ENCODE measurements at regions not wholly inside any gene's neighbourhood (a gene's known extent, or its start where the extent isn't known, plus 50 kb on each side); places are given as distances from the start of the nearest gene placed in this dataset.

GRCh38 chr3:144295613-144296012 is 324.0 kb downstream of the DIPK2A start:
- DNase-seq (ENCODE audit: low spot score): no peak

GRCh38 chr3:144296808-144297207 is 325.2 kb downstream of the DIPK2A start:
- DNase-seq (ENCODE audit: low spot score): no peak

- no peak for DNase-seq (ENCODE audit: low spot score)
Measured at GRCh38 chr3:144301863-144302262, 330.2 kb downstream of the DIPK2A start.

GRCh38 chr3:144307951-144308350 is 336.3 kb downstream of the DIPK2A start:
- no peak for DNase-seq (ENCODE audit: low spot score)

- DNase-seq (ENCODE audit: low spot score): no peak
Measured at GRCh38 chr3:144308396-144308795, 336.8 kb downstream of the DIPK2A start.

- DNase-seq (ENCODE audit: low spot score): no peak
Measured at GRCh38 chr3:144312702-144313101, 341.1 kb downstream of the DIPK2A start.

GRCh38 chr3:144314946-144315345 is 343.3 kb downstream of the DIPK2A start:
- no peak for DNase-seq (ENCODE audit: low spot score)

- no peak for DNase-seq (ENCODE audit: low spot score)
Measured at GRCh38 chr3:144317961-144318360, 346.3 kb downstream of the DIPK2A start.

GRCh38 chr3:144324076-144324475 is 352.5 kb downstream of the DIPK2A start:
- no peak for DNase-seq (ENCODE audit: low spot score)

- DNase-seq (ENCODE audit: low spot score): no peak
Measured at GRCh38 chr3:144332868-144333267, 361.2 kb downstream of the DIPK2A start.

GRCh38 chr3:144341471-144341870 is 369.8 kb downstream of the DIPK2A start:
- no peak for DNase-seq (ENCODE audit: low spot score)

- no peak for DNase-seq (ENCODE audit: low spot score)
Measured at GRCh38 chr3:144343343-144343742, 371.7 kb downstream of the DIPK2A start.

GRCh38 chr3:144343777-144344176 is 372.2 kb downstream of the DIPK2A start:
- DNase-seq (ENCODE audit: low spot score): no peak

GRCh38 chr3:144344925-144345548 is 373.4 kb downstream of the DIPK2A start:
- DNase-seq (ENCODE audit: low spot score): no peak

- DNase-seq (ENCODE audit: low spot score): no peak
Measured at GRCh38 chr3:144350125-144350524, 378.5 kb downstream of the DIPK2A start.

- DNase-seq (ENCODE audit: low spot score): no peak
Measured at GRCh38 chr3:144351011-144351410, 379.4 kb downstream of the DIPK2A start.

- no peak for DNase-seq (ENCODE audit: low spot score)
Measured at GRCh38 chr3:144351773-144352365, 380.2 kb downstream of the DIPK2A start.

GRCh38 chr3:144358191-144358590 is 386.6 kb downstream of the DIPK2A start:
- no peak for DNase-seq (ENCODE audit: low spot score)

- no peak for DNase-seq (ENCODE audit: low spot score)
Measured at GRCh38 chr3:144361002-144361401, 389.4 kb downstream of the DIPK2A start.

GRCh38 chr3:144362126-144362525 is 390.5 kb downstream of the DIPK2A start:
- DNase-seq (ENCODE audit: low spot score): no peak

- DNase-seq (ENCODE audit: low spot score): no peak
Measured at GRCh38 chr3:144363856-144364255, 392.2 kb downstream of the DIPK2A start.

GRCh38 chr3:144364737-144365136 is 393.1 kb downstream of the DIPK2A start:
- DNase-seq (ENCODE audit: low spot score): no peak

- no peak for DNase-seq (ENCODE audit: low spot score)
Measured at GRCh38 chr3:144369129-144369879, 397.7 kb downstream of the DIPK2A start.

Data from COLO829 (cell line).